Jurkat, Clone E6-1 (cell line): ENCODE measurements at regions not wholly inside any gene's neighbourhood (a gene's known extent, or its start where the extent isn't known, plus 50 kb on each side); places are given as distances from the start of the nearest gene placed in this dataset.

Source experiments
- DNase-seq: peaks from one replicate; pipeline ENCODE4 v3.0.0-alpha.2; 2011; ENCODE audit warnings: low read depth, low spot score
- H3K4me3 ChIP-seq: 2 replicates; pipeline ENCODE4 v1.5.1; 2011; ENCODE audit warnings: mild to moderate bottlenecking, low read length, control low read depth, moderate library complexity

DNA sequence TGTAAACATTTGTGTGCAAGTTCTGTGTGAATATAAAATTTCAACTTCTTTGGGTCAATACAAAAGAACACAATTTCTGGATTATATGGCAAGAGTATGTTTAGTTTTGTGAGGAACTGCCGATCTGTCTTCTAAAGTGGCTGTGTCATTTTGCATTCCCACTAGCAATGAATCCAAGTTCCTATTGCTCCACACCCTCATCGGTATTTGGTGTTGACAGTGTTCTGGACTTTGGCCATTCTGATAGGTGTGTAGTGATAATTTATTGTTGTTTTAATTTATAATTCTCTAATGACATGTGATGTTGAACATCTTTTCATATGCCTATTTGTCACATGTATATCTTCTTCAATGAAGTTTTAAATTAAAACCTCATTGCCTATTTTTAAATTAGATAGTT, 58.2 kb upstream of the TMC3 start:
- DNase-seq: no peak

GRCh38 chr15:81427176-81427575, 53.2 kb upstream of the TMC3 start:
- no peak for DNase-seq
- H3K4me3 ChIP-seq: no peak overlapping the region

More for the DNA sequence above, 58.2 kb upstream of the TMC3 start:
- H3K4me3 ChIP-seq: no peak overlapping the region

DNA sequence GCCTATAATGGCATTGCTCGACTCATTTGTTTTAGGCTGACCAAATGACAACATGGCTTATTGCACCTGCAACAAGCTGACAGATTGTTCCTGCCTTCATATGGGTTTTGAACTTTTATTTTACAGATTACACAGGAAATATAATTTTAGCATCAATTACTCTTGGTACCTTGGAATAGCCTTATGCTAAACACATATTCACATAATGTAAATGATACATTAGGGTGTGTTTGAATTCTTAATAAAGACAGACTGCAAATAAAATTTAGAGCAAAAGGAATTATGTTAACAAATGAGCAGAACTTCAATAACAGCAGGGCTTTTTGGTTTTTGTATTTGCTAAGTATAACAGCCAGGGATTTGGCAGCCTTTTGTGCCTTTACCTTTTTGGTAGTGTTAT, 51.9 kb upstream of the TMC3 start:
- no peak overlapping the region for H3K4me3 ChIP-seq
- no peak for DNase-seq
